ENCODE measurements at regions not wholly inside any gene's neighbourhood (a gene's known extent, or its start where the extent isn't known, plus 50 kb on each side); places are given as distances from the start of the nearest gene placed in this dataset.

DNA sequence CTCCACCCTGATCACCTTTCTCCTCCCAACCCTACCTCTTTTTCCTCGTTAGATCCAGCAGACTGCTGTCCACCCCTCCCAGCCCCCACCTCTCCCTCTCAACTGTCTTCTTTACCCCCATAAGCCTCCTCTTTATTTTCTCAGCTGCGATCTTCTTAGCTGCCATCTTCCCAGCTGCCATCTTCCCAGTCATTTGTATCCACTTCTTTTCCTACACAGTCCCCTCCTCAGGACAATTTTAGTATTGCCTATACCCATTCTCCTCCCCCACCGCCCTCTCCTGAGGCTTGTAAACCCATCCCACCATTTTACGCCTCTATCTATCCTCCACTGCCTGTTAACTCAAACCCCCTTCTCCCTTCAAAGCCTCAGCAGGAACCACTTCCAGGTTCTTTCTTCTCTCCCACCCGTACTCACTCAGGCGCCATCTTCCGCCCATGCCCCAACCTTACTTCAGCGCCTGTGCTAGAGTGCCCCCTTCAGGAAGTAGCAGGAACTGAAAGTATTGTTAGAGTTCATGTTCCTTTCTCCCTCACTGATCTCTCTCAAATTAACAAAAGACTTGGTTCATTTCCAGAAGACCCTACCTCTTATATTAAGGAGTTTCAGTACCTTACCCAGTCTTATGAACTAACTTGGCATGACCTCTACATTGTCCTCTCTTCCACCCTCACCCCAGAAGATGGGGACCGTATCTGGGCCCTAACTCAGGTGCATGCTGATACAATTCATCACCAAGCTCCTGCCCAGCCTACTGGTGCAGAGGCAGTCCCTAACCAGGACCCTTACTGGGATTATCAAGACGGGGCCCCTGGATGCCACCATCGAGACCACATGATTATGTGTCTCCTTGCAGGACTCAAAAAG, 236.0 kb downstream of the ADGRG6 start:
- Mint-ChIP-seq H3K9me3 (peaks cover 0 to 32% (median 14%) of the 10 kb centered on the region in 9 donors), H3K27ac (peak overlapping the region in 2 of 10 donors; percentile 54 to 72), H3K4me3 (no peak overlapping the region), H3K36me3 (peaks cover 0 to 18% (median 11%) of the 10 kb centered on the region in 3 donors), H3K27me3 (no peaks in the 10 kb centered on the region), H3K4me1 (peaks cover 0 to 7% (median 1%) of the 10 kb centered on the region in 4 donors)
- ATAC-seq (no peak), DNase-seq (peak in 2 of 10 donors; percentile 1 to 31)
- POLR2A ChIA-PET: no interaction called here

DNA sequence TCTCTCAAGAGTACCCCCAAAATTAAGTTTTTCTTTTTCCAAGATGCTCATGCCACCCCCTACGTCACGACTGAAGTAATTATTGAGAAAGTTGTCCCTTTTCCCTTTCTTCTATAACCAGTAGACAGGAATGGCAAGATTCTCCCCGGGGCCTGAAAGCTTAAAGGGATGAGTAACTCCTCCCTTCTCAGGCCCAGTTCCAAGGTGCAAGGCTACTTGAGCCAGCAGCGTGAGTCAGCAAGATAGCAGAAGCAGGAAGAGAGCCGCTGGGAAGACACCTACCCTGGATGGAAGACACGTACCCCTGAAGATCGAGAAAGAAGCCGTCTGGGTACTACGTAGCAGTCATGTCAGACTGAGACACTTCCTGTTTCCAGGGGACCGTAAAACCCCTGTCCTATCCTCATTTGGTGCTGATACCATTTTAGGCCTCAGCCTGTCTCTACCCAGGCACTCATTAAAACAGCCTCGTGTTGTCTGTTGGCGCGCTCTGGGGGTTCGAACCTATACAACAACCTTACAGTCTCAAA, 241.0 kb downstream of the ADGRG6 start:
- Mint-ChIP-seq H3K9me3 (peaks cover 0 to 4% (median 0%) of the 10 kb centered on the region in 9 donors), H3K27ac (peak overlapping the region in 2 of 10 donors; percentile 53 to 71), H3K4me1 (peaks cover 12 to 36% (median 26%) of the 10 kb centered on the region in 4 donors), H3K4me3 (no peak overlapping the region), H3K27me3 (no peaks in the 10 kb centered on the region), H3K36me3 (no peaks in the 10 kb centered on the region)
- DNase-seq: no peak
- no peak for ATAC-seq
- POLR2A ChIA-PET: no interaction called here

DNA sequence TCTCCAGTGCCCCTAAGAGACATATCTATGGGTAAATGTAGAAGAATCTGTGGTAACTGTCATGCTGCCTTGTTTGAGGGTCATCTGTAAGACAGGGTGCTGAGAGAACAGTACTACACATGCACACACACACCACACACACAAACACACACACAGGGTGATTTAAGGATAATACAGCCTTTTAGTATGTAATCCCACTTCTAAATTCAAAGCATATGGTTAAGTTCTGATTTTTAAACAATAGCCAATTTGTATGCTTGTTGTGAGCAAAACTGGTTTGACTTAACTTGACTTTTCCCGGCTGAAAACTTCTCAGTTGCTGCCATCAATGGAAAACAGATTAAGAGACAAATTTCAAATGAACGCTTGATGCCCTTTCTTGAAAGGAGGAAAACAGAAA, 241.8 kb downstream of the ADGRG6 start:
- ATAC-seq: no peak
- peaks cover 0 to 1% (median 0%) of the 10 kb centered on the region in 5 donors for H3K27me3 Mint-ChIP-seq
- H3K27ac Mint-ChIP-seq: peak overlapping the region in 6 of 10 donors; percentile 23 to 82 (median 70)
- no peak overlapping the region for H3K4me3 Mint-ChIP-seq
- no peaks in the 10 kb centered on the region for H3K9me3 Mint-ChIP-seq
- POLR2A ChIA-PET: no interaction called here
- peaks cover 17 to 40% (median 31%) of the 10 kb centered on the region in 4 donors for H3K4me1 Mint-ChIP-seq
- DNase-seq: no peak
- H3K36me3 Mint-ChIP-seq: no peaks in the 10 kb centered on the region

DNA sequence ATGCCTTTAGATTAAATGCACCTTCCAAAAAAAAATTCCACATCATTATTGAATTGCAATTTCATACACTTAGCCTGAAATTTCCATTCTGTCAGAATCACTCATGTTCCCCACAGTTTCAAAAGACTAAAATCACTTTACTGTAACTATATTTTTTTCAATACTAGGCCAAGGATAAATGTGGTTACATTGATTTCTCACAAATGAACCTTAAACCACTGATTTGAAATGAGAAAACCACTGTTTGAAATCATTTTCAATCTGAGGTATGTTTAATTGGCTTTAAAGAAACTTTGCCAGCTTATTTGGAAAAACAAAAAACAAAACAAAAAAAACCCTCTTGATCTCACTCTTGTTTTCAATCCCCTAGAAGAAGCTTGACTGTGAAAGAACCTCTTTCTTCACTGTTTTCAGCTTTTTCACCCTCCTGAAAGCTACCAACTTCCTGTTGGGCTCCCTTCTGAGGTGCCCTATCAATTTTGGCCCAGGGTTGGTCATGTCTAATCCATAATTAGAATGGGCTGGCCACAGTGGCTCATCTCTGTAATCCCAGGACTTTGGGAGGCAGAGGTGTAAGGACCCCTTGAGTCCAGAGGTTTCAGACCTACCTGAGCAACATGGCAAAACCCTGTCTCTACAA, 242.5 kb downstream of the ADGRG6 start:
- Mint-ChIP-seq H3K27me3 (peaks cover 0 to 1% (median 0%) of the 10 kb centered on the region in 5 donors), H3K4me3 (peak overlapping the region in 6 of 10 donors; percentile 0 to 69 (median 36)), H3K36me3 (no peaks in the 10 kb centered on the region), H3K9me3 (no peaks in the 10 kb centered on the region), H3K27ac (peak overlapping the region; percentile 14 to 82 (median 62)), H3K4me1 (peaks cover 22 to 47% (median 38%) of the 10 kb centered on the region in 4 donors)
- POLR2A ChIA-PET: no interaction called here
- ATAC-seq (peak in 1 of 2 donors; percentile 25), DNase-seq (peak in 2 of 10 donors; percentile 12 to 31)

DNA sequence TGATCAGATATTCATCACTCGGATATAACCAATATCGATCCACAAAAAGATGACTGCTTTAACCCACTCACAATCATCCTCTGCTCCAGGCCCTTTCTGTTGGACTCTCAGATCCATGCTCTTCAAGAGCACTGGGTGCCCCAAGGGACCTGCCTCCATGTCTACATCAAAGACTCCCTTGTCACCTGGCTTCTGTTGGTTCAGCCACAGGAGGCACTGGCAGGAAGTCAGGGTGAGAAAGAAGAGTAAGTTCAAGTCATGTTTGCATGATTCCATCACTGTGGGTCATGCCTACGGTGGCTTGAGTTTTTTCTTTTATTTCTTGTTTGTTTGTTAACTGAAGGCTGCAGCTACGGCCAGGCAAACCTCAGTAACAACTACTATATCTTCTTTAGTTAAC, 243.3 kb downstream of the ADGRG6 start:
- no peaks in the 10 kb centered on the region for H3K9me3 Mint-ChIP-seq
- H3K27ac Mint-ChIP-seq: peak overlapping the region in 5 of 10 donors; percentile 65 to 80 (median 73)
- no peaks in the 10 kb centered on the region for H3K36me3 Mint-ChIP-seq
- DNase-seq (no peak), ATAC-seq (peak in 1 of 2 donors; percentile 61)
- POLR2A ChIA-PET: no interaction called here
- peaks cover 24 to 51% (median 41%) of the 10 kb centered on the region in 4 donors for H3K4me1 Mint-ChIP-seq
- H3K27me3 Mint-ChIP-seq: peaks cover 0 to 1% (median 0%) of the 10 kb centered on the region in 5 donors
- H3K4me3 Mint-ChIP-seq: peak overlapping the region in 5 of 10 donors; percentile 11 to 58 (median 53)

DNA sequence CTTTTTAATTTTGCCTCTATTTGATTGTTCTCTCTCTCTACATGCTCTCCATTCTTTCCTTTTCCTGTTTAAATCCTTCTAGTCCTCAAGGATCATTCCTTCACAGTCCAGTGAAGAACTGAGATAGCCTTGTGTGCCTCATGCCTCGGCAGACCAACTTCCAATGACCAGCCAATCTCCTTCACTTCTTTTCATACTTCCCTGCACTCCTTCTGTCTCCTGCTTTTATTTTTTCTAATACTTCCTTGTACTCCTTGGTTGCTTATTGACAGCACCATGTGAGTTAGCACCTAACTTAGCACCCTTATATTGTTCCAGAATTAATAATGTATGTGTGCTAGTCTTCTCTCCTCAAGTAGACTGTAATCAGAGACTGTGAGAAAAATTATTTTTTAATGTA, 246.8 kb downstream of the ADGRG6 start:
- DNase-seq (no peak), ATAC-seq (no peak)
- POLR2A ChIA-PET: no interaction called here
- H3K27me3 Mint-ChIP-seq: peaks cover 0 to 1% (median 0%) of the 10 kb centered on the region in 5 donors
- H3K9me3 Mint-ChIP-seq: no peaks in the 10 kb centered on the region
- H3K4me3 Mint-ChIP-seq: peak overlapping the region in 5 of 10 donors; percentile 5 to 56 (median 25)
- H3K36me3 Mint-ChIP-seq: no peaks in the 10 kb centered on the region
- H3K27ac Mint-ChIP-seq: peak overlapping the region in 9 of 10 donors; percentile 1 to 93 (median 70)
- peaks cover 33 to 65% (median 54%) of the 10 kb centered on the region in 4 donors for H3K4me1 Mint-ChIP-seq

DNA sequence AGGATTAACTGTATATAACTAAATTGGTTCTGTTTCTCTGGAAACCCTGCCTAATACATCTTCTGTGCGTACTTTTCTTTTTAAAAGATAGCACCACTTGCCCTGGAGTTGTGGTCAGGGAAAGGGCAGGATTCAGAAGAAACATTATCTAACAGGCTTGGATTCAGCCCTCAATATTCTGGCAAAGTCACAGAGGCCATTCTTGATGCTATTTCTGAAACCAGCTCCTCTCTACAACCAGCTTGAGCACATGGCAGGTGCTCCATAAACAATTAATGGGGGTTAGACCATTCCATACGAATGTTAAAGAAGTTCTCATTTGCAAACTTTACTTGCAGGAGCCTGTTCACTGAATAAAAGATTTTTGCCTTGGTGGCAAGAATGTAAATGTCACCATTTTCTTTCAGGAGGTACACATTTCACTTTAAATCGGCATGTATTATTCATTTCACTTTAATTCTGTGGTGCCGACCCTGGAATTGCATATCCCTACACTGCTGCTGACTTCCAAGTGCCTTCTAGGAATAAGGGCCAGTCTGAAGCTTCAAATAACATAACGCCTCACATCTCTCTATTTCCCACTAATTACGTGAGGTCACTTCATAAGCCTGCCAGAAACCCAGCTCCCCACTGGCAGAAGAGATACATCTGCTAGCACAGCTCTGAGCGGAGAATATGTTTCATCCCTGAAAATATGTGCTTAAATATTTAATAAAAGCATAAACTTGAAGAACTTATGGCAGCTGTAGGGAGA, 248.7 kb downstream of the ADGRG6 start:
- peaks cover 23 to 47% (median 35%) of the 10 kb centered on the region in 4 donors for H3K4me1 Mint-ChIP-seq
- peaks cover 0 to 3% (median 0%) of the 10 kb centered on the region in 9 donors for H3K9me3 Mint-ChIP-seq
- H3K27me3 Mint-ChIP-seq: peaks cover 0 to 1% (median 0%) of the 10 kb centered on the region in 5 donors
- DNase-seq (no peak), ATAC-seq (no peak)
- no peaks in the 10 kb centered on the region for H3K36me3 Mint-ChIP-seq
- peak overlapping the region in 2 of 10 donors; percentile 18 to 67 for H3K27ac Mint-ChIP-seq
- H3K4me3 Mint-ChIP-seq: peak overlapping the region in 2 of 10 donors; percentile 59 to 70
- POLR2A ChIA-PET: no interaction called here

DNA sequence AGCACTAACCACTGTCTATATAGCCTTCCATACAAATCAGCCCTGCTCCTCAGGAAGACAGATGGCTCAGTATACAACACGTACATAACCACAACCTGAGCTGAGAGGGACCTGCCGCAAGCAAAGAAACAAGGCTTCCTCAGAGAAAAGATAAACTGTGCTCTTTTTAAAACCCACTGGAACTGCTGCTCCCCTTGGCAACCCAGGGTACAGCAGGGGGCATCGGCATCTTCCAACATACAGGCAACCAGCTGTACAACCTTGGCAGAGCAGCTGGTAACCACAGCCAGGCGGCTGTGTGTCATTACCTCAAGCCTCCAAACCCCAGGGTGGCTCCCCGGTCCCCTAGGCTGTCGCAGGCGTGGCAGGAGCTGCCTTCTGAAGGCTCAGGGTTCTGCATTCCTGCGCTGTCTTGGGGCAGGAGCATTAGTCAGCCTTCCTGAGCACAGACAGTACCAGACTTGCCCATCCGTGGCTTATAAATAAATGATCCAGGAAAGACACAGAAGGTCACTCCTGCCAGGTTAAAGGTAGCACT, 249.5 kb downstream of the ADGRG6 start:
- ATAC-seq: peak; percentile 99
- POLR2A ChIA-PET: no interaction called here

DNA sequence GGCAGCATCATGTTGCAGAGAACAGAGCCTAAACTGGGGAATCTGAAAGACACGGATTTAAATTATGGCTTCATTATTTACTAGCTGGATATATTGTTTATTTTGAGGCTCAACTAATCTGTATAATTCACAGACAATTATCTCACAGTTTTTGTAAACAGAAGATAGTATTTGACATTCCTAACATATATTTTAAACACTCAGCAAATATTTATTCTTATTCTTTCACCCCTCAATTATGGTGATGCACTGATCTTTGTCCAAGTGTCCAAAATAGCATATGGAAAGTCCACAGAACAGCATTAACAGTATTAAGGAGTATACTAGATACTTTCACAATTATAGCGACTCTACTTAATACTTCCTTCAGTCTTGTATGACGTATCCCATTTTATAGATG, 257.0 kb downstream of the ADGRG6 start:
- Mint-ChIP-seq H3K4me3 (no peak overlapping the region), H3K9me3 (peaks cover 0 to 14% (median 0%) of the 10 kb centered on the region in 9 donors), H3K36me3 (no peaks in the 10 kb centered on the region), H3K4me1 (peaks cover 8 to 24% (median 21%) of the 10 kb centered on the region in 4 donors), H3K27ac (no peak overlapping the region), H3K27me3 (peaks cover 0 to 2% (median 0%) of the 10 kb centered on the region in 5 donors)
- ATAC-seq: no peak
- no peak for DNase-seq
- POLR2A ChIA-PET: no interaction called here

More for the DNA sequence above, 249.5 kb downstream of the ADGRG6 start:
- H3K27ac Mint-ChIP-seq: peak overlapping the region in 6 of 10 donors; percentile 18 to 71 (median 60)
- peaks cover 0 to 5% (median 0%) of the 10 kb centered on the region in 9 donors for H3K9me3 Mint-ChIP-seq
- no peaks in the 10 kb centered on the region for H3K36me3 Mint-ChIP-seq
- DNase-seq: peak; percentile 20 to 74 (median 46)
- peak overlapping the region; percentile 7 to 70 (median 60) for H3K4me3 Mint-ChIP-seq
- H3K27me3 Mint-ChIP-seq: peaks cover 0 to 1% (median 0%) of the 10 kb centered on the region in 5 donors
- H3K4me1 Mint-ChIP-seq: peaks cover 22 to 44% (median 33%) of the 10 kb centered on the region in 4 donors

DNA sequence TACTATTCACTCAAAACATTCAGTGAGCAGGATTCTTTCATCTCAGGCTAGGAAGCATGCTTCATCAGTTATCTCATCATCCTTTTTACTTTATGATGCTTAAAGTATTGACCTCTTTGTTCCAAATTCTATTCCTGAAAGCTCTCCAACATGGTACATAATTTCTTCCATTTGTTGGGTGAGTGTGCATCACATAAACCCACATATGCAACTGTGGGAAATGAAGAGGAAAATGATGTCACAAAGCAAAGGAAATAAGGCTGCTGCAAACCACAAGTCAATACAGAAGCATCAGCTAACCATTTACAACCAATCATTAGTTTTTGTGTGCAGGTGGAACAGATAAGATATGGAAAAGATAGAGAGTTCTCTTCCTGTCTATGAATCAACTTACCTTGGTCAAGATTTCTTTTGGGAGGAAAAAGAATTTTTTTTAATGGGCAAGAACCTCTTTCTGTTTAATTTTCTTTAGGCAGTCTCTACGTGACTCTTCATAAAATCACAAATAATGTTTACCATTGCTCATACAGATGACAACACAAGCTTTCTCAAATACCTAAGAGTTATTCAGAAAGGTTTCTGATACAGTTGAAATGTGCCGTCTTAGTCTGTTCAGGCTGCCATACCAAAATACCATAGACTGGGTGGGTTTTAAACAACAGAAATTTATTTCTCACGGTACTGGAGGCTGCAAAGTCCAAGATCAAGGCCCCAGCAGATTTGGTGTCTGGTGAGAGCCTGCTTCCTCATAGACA, 259.9 kb downstream of the ADGRG6 start:
- peak; percentile 45 to 54 for ATAC-seq
- H3K4me3 Mint-ChIP-seq: peak overlapping the region in 9 of 10 donors; percentile 2 to 76 (median 48)
- peaks cover 0 to 2% (median 0%) of the 10 kb centered on the region in 5 donors for H3K27me3 Mint-ChIP-seq
- peak overlapping the region in 7 of 10 donors; percentile 0 to 83 (median 49) for H3K27ac Mint-ChIP-seq
- peak in 2 of 10 donors; percentile 14 to 28 for DNase-seq
- peaks cover 0 to 6% (median 0%) of the 10 kb centered on the region in 9 donors for H3K9me3 Mint-ChIP-seq
- no peaks in the 10 kb centered on the region for H3K36me3 Mint-ChIP-seq
- peaks cover 8 to 32% (median 26%) of the 10 kb centered on the region in 4 donors for H3K4me1 Mint-ChIP-seq
- POLR2A ChIA-PET: no interaction called here

DNA sequence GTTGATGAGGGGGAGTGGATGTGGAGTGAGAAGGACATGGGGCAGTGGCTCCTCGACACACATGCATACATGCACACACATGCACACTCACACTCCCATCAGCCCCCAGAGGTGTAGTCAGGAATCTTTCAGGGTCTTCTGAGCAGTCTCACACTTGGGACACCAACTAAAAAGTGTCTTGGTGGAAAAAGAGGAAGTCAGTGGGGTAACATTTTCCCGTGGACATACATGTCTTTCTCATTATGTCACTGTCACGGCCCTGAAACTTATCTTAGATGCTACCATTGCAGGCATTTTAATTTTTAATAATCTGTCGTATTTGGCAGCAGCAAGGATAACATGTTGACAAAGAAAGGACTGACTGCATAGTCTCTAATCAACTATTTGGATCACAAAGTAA, 261.1 kb downstream of the ADGRG6 start:
- Mint-ChIP-seq H3K27ac (peak overlapping the region in 3 of 10 donors; percentile 20 to 83 (median 48)), H3K4me1 (peaks cover 8 to 43% (median 38%) of the 10 kb centered on the region in 4 donors), H3K9me3 (peaks cover 0 to 4% (median 0%) of the 10 kb centered on the region in 9 donors), H3K27me3 (peaks cover 0 to 2% (median 0%) of the 10 kb centered on the region in 5 donors), H3K4me3 (no peak overlapping the region), H3K36me3 (no peaks in the 10 kb centered on the region)
- DNase-seq (no peak), ATAC-seq (no peak)
- POLR2A ChIA-PET: no interaction called here
